ENCODE measurements at regions not wholly inside any gene's neighbourhood (a gene's known extent, or its start where the extent isn't known, plus 50 kb on each side); places are given as distances from the start of the nearest gene placed in this dataset.

GRCh38 chr15:79675982-79676381 lies 220.8 kb downstream of the MTHFS start:
- DNase-seq: no peak

DNA sequence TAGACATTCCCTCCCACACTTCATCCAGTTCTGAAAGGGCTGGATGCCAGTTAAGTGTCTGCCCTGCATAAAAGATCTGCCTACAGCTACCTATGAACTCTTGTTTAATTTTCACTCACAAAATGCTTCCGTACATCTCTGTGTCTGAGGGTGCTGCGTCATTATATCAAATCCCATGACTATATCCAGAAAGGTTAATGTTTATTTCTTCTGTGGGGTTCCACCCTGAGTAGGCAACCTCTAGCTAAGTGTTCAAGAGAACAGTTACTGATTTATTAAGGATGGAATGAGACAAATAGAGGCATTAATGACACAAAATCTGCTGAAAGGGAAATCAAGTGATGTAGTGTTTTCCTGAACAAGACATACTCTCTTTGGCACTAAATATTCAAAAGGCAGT lies 220.2 kb downstream of the MTHFS start:
- no peak for DNase-seq

- no peak for DNase-seq
Observed at GRCh38 chr15:79677241-79677640, 219.6 kb downstream of the MTHFS start.

DNA sequence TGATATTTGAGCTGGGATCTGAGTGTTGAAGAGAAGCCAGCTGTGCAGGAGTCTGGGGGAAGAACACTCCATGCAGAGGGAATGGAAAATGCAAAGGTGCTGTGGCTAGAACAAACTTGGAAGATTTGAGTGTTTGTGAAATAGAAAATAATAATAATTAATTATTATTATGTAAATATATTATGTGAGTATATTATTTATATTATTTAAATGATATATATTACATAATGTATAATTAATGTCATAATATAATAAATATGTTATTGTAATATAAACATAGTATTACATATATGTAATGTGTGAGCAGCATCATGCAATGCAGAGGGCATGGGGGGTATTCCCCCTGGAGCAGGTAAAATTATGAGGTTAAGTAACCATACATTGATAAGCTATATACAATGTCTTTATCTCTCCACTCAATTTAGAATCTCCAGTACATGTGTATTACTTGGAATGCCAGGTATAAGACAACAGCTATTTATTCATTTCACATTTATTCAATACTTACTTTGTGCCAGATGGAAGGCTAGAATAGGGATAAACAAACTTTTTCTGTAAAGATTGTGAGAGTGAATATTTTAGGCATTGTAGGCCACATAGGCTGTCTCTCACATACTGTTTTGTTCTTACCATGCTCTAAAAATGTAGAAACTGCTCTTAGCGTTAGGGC lies 218.6 kb downstream of the MTHFS start:
- DNase-seq: no peak

DNA sequence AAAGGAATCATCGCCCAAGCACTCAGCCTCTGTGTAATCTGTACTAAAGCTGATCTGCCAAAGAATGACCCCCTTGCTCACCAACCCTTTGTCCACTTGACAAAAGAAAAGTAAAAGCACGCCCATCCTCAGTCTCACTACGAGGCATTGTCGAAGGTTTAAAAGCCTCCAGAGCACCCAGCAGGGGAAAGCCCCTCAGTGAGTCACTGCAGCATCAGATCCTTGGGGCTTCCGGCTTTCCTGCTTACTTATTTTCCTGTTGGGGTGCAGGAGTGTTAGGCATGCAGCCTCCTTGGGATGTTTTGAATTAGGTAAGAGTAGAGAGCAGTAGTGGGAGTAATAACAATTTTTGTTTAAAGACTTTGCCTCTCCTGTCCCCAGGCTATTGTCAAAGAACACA lies 216.1 kb downstream of the MTHFS start:
- no peak for DNase-seq

GRCh38 chr15:79682285-79682684 lies 214.5 kb downstream of the MTHFS start:
- no peak for DNase-seq

GRCh38 chr15:79682851-79683288 lies 213.9 kb downstream of the MTHFS start:
- DNase-seq: no peak

DNA sequence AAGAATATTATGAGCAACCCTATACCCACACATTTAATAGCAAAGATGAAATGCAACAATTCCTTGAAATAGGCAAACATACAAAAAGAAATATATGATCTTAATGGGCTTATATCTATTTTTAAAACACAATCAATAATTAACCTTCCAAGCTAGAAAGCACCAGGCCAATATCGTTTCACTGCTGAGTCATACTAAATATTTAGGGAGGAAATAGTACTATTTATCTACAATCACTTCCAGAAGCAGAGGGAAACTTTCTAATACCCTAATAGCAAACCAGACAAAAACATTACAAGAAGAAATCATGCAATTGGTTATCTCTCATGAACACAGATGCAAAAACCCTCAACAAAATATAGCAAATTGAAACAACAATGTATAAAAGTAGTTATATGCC lies 207.8 kb downstream of the MTHFS start:
- no peak for DNase-seq

- peak; percentile 79 for DNase-seq
Observed at GRCh38 chr15:79700951-79701480, 195.8 kb downstream of the MTHFS start.

DNA sequence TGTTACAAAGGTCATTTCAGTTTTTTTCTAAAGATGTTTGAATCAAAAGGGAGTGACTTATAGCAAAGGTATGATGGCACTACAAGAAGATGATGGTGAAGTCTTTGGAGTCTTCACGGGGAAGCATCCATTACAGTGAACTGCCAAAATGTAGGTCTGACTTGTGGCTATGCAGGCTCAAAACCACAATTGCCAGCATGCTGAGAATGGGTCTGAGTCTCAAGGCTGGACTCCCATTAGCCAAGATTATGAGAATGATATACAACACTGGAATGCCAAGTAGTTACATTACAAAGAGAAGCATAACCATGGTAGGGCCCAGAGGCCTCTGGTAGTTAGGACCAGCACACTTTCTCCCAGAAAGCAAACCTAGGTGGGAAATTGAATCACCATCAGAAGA lies 194.2 kb downstream of the MTHFS start:
- DNase-seq: no peak

DNA sequence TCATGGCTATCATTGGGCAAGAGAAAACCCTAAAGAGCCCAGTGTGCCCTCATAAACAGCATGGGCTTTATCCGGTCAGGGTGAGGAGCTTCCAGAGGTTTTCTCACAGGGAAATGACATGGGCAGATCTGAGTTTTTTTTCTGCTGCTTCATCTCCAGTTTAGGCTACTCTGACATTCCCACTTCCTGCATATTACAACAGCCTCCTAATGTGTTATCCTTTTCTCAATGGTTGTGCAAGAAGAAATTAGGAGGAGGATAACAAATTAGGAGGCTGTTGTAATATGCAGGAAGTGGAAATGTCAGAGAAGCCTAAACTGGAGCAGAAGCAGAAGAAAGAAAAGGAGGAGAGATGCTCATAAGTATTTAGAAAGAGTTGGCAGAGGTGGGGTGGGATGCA lies 175.6 kb downstream of the MTHFS start:
- DNase-seq: no peak

DNA sequence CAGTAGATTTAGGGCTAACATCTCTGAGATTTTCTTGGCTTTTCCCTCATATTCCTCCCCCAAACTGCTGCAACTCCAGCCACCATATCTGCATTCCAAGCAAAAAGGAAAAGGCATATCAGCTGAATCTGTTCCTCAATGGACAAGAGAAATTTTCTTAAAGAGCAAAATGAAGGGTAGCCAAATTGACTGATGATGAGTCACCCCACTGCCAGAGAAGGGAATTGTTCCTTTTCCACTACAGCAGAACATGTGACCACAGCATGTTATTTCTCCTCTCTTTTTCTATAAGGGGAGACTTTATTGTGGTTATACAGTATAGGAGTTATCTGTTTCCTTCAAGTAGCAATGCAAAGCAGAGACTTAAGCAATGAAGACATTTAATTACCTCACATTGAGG lies 172.5 kb downstream of the MTHFS start:
- DNase-seq: peak; percentile 54

DNA sequence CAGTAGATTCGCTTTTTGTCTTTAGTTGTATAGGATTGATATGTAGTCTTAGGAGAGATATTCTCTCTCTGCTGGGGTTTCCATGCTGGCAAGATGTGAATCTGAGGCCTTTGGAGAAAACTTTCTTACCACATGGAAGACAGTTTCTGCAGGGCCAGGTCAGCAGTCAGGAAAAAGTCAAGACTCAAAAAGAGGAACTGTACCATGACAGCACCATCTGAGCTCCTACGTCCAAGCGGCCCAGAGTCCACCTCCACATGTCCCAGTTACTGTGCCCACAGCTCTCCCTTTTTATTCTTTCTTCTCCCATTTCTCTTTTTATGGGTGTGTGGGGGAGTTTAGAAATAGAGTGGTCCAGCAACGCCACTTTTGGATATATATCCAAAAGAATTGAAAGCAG lies 172.0 kb downstream of the MTHFS start:
- DNase-seq: peak; percentile 54

- no peak for DNase-seq
Observed at GRCh38 chr15:79728867-79729266, 167.9 kb downstream of the MTHFS start.

DNA sequence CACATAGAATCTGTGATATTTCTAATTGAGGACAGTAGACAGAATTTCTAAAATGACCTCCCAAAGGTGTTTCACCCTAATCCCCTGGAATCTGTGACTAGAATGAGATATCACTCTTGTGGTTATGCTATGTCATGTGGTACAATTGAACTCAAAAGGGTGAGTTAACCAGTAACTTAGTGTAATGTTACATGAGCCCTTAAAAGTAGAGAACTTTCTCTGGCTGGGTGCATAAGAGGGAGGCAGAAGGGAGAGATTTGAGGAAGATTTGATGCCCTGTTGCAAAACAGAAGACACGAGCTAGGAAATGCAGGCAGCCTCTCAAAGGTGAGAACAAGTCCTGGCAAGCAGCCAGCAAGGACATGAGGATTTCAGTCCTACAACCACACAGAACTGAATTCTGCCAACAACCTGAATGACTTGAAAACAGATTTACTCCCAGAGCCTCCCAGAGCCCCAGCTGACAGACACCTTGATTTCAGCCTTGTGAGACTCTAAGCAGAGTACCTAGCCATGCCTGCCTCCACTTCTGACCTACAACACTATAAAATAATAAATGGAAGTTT lies 160.3 kb downstream of the MTHFS start:
- DNase-seq: no peak

DNA sequence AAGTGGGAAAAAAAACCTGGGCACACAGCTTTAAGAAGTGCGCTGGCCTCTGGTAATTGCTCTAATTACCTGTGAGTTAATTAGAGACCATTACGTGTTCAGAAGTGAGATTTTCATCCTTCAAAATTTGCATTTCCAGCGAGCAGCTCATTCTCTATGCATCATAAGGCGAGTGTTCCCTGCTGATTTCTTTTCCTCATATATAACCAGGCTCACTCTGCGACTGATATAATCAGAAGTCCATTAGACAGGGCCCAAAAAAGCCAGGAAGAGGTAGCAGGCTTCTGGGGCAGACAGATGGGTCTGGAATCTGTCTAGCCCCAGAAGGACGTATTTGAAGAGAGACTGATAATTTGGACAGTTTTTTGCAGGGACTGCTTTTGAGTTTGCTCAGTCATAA lies 158.7 kb downstream of the MTHFS start:
- DNase-seq: no peak

DNA sequence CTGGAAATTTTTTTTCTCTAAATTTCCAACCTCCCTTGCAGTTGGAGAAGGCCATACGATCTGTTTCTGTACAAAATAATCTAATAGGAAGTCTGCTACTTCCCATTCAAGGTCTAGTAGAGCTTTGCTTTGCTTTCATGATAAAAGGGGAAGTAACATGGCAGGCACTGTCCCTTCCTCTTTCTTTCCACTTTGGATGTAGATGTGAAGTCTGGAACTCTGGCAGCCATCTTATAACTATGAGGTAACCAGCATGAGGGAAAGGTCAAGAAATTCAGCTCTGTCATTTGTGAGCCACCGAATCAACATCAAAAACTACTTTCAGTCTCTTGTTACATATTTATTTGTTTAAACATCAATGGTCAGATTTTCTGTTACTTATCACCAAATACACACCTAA lies 156.3 kb downstream of the MTHFS start:
- DNase-seq: no peak

DNA sequence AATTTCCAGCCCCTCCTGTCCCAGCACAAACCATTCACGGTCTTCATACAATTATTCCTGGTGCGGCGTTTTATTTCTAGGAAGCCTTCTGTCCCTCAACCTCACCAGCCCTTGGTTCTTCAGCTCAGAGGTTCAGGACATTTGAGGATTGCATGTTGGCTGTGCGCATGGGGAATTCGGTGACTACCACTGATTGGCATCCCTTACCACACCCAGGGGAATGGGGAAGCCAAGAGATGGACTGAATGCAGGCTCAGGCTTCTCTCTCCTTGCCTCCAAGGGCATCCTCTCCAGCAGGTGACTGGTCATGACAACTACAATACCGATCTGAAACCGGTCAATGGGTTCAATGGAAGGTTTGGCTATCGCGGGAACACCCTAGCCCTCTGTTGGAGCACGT lies 153.8 kb downstream of the MTHFS start:
- no peak for DNase-seq

GRCh38 chr15:79744485-79744884 lies 152.3 kb downstream of the MTHFS start:
- peak; percentile 23 for DNase-seq

DNA sequence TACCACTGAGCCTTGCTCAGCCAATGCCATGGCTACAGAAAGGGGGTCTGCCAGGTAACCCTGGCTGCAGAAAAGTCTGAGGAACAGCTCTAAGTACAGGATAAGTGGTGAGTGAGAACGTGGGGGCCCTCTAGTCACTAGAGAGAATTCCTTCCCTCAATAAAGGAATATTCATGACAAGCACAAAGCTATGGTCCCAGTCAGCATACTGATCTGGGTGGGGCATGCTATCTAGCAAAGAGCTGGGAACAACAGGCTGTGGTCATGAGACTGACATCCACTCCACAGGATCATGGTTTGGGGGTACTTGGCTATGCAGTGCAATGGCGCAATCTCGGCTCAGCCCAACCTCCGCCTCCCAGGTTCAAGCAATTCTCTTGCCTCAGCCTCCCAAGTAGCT lies 140.4 kb downstream of the MTHFS start:
- no peak for DNase-seq

GRCh38 chr15:79765081-79765480 lies 131.7 kb downstream of the MTHFS start:
- no peak for DNase-seq

DNA sequence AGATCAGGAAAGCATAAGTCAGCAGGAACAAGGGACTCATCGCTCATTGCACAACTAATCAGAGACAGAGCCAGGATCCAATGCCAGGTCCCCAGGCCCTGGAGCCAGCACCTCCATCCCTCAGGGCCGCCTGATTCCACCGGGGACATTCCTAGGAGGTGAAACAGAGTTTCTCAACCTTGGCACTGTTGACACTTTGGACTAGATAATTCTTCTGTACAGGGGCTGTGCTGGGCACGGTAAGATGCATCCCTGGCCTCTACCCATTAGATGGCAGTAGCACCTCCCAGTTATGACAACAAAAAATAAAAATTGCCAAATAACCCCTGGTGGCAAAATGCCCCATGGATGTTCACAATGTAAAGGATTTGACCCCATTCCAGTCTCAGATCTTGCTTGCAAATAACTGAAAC lies 127.7 kb downstream of the MTHFS start:
- DNase-seq: peak; percentile 48

DNA sequence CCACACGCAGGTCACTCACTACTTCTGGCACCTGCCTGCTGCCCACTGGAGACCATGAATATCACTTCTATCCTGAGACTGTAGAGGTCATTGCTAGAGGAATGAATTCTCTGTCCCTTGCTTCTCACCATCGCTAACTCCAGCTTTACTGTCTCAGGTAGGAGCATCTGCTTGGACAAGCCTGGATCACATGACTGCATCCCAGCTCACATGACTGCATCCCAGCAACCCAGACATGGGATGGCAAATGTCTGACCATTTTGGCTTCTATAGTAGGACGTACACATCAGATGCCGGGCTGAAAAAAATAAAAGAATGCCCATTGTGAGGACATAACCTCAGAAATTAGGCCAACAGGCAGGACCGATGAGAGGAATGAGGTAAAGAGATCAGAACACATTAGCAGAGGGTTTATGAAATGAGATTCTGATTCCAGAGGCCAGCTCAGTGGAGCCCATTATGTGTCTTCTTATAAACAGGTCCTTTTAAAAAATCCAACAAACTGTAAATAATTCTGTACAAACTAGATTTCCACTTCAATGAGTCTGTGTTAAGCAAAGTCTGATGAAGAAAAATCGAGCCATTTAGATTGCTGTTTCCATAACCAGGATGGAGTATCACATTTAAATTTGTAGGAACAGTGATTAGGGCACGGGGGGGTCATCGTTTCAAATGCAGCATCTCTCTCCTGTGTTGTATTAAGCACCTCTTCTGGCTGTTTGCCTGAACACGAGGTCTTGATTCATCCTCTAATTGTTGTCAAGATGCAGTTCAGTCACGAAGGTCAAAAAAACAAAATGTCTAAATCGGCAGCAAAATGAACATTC lies 126.7 kb downstream of the MTHFS start:
- DNase-seq: no peak

DNA sequence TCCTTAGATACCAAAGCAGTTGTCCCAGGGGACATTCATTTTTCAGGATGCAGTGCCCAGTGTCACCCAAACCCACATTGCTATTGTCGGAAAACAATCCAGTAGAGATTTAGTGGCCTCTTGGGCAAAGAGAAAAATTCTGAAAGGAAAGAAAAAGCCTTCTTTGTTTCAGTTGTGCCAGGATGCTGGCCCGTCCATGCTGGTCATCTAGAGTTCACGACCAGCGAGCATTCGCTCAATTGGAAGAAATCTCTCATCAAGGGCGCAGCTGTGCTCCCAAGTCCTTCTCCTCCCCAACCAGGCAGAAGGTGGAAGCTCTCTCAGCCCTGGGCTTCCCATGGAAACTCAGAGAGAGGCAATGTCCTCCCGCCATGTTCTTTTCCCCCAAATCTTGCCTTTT lies 123.7 kb downstream of the MTHFS start:
- DNase-seq: no peak

Measured in OCI-M1 (cell line).